ENCODE measurements at regions not wholly inside any gene's neighbourhood (a gene's known extent, or its start where the extent isn't known, plus 50 kb on each side); places are given as distances from the start of the nearest gene placed in this dataset.

DNA sequence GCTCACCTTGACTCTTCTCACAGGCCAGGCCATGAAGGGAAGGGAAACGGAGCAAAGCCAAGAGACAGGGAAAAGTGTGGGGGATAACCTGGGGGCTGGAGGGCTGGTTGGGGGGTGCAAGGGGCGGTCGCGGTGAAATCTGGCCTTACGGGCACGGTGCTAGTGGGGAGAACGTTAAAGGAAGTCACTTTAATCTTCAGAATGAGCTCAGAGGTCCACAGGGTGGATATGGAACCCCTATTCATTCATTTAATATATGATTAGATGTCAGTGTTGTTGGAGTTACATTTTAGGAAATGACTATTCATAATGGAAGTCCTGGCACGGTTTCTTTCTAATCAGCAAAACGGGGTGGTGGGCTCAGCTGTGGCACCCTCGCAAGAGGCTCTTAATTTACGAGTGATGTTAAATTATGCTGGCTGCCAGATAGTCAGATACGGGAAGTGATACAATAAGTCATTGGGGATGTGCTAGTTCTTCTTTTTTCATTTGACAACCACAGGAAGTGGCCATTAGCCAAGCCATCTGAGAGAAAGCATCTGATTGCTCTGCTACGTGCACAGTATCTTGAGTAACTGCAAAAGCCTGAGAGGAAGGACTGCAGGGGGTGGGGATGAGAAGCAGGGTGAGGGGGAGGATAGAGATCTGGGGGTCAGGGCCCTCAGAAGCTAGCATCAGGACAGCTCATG is 253.0 kb downstream of the QKI start:
- peak; percentile 78 for DNase-seq

DNA sequence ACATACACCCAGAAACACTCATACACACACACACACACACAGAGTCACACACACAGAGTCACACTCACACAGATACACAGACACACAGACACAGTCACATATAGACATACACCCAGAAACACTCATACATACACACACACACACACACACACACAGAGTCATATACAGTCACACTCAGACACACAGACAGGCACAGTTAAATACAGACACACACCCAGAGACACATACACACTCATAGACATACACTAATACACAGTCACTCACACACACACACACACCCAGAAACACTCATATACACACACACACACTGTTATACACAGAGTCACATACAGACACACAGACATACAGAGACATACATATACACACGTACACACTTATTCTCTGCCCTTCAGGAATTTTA is 250.9 kb downstream of the QKI start:
- DNase-seq = no peak

DNA sequence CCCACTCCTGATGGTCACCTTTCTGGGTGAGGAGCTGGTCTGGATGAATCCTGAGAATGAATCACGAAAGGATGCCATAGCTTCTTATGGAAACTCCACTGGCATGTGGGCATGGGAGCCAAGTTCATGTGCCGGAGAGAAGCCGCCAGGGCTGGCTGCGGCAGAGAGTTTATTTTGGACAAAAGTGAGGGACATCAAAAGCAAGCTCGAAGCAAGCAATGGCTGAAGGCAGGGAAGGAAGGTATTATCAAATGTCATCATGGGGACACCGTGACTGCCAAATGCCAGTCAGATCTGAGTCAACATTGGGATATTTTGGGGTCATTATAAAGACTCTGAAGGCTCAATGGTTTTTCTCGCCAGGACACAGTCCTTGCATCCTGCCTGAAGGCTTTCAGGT is 249.1 kb downstream of the QKI start:
- DNase-seq = no peak

DNA sequence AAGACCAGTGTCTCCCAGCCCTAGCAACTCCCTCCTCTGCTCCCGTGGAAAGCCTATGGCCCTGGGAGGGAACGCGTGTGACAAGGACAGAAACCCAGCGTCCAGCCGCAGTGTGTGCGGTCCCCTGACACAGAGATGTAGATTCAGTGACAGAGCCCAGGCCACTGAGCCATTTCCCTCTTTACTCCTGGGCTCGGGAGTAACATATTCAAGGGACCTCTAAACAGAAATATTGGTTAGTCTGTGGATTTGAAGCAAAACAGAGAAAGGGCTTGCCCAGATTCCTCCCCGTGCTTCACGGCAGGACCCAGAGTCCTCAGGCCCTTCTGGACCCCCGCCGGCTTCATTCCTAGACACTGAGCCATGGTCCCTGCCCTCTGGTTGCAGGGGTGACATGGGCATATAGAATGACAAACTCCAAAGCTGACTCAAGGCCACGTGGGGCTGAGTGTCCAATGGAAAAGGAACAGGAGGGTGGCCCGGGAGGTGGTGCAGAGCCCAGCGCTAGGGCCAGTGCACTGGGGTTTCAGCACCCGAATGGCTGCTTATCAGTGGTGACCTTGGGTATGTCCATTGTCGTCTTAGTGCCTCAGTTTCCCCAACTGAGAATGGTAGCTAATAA is 248.2 kb downstream of the QKI start:
- DNase-seq = no peak

DNA sequence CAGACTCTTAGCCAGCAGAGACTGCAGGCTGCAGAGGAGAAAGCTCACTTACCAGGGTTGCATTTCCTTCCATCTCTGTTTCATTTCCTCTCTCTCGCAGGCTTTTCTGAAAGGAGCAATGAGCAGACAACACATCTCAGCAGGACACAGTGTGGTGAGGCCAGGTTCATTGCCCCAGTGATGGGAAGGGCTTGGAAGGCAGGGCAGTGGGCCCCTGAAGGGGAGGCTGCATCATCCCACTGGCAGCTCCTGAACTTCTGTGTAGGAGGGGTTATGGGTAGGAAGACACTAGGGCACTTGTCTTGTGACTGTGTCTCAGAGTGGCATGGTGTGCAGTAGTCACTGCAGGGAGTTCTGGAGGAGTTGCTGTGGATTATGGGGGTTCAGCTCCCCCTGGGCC is 246.8 kb downstream of the QKI start:
- DNase-seq = no peak

DNA sequence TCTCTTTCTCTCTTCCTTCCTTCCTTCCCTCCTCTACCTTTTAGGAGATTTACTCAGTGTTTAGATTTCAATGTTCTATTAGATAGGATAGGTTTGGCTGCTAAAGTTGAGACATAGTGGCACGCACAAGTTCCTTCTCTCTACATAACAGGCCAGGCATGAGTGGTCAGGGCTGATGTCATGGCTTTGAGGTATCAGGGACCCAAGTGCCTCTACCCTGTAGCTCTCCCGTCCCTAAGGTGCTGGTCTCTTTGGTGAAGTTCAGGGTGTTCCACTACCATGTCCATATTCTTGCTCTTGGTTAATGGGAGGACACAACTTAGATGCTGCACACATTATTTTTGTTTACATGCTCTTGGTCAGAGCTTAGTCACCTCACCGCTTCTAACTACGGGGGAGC is 245.3 kb downstream of the QKI start:
- DNase-seq = no peak

DNA sequence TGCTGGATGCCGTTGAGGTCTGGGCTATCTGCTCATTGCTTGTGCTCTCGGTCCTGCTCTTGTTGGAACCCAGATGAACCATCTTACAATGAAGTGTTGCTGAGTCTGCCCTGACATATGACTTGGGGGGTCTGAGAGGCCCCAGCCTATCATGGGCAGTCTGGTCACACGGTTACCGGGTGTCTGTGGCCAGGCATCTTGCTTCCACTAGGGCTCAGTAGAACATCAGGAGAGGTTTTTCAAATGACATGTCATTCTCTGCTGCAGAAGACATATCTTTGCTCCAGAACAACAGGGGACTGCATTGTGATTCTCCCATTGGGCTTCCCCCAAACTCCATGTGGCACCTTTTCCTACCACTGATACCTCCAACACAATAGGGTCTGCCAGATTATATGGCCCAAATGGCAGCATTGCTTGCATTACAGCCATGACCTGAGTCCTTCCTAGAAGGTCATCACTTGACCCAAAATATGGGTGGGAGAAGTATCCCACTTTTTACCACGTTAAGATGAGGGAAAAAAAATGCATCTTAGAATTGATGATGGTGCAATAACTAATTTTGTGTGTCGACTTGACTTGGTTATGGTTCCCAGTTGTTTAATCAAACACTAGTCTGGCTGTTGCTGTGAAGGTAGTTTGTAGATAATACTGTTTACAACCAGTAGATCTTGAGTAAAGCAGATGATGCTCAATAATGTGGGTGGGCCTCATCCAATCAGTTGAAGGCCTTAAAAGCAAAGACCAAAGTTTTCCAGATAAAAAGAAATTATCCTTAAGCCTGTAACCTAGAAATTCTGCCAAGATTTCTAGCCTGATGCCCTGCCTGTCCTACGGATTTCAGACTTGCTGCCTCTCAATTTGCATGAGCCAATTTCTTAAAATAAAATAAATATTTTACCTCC is 241.0 kb downstream of the QKI start:
- no peak for DNase-seq

DNA sequence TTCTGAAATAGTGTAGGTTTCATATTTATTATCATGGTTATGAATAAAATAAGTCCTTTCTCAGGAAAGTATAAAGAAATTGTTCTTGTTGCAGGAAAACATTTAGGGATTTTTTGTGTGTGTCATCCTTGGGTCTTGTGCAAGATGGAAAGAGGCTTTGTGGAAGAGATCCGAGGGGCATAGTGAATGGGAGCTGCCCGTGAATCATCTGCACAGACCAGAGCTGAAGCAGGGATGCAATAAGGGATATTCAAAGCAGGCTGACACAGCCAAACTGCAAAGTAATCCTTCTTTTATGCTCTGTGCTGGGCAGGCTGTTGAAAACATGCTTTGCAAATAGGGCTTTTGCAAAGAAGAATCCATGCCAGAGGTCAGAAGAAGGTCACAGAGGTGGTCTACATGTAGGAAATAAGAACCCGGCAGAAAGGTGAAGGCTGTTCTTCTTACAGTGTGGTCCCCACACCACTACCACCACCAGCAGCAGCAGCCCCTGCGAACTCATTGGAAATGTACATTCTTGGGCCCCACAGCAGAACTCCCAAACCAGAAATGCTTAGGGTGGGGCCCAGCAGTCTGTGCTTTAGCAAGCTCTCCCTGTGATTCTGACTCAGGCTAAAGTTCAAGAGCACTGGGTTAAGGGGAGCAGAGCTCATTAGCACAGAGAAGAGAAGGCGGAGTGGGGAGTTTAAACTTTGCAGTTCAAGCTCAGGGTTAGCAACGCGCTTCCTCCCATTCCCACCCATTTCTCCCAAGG is 237.6 kb downstream of the QKI start:
- DNase-seq = no peak

DNA sequence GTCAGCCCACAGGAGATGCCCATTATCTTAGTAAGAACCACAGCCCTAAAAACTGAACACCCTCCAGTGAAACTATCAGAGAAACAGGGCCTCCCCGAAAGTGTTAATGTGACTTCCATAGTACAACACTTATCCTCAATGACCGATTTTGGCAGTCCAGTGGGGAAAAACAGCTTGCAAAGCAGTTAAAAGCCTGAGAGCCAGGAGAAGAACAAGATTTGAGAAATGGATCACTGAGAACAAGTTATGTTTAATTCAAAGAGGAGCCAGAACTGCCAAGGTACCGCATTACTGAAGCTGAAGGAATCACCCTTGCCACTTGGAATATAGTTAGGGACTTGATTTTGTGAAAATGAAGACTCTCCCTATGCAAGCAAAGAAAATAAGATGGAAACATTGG is 236.9 kb downstream of the QKI start:
- no peak for DNase-seq

DNA sequence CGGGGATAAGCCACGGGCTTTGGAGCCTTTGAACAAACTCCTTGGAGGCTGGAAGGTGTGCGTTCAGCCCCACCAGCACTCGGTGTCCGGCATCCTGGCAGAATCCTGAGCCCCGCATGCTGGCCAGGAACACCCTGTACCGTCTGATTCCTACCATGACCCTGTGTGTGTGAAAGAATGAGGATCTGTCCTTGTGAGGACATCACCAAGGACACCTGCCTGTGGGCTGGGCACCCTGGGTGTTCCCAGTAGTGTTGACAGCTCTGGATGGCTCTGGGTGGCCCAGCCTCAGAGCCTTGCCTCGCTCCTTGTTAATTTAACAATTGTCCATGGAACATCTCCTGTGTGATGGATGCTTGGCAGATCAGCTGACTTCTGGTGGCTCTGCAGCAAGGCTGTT is 234.3 kb downstream of the QKI start:
- no peak for DNase-seq

DNA sequence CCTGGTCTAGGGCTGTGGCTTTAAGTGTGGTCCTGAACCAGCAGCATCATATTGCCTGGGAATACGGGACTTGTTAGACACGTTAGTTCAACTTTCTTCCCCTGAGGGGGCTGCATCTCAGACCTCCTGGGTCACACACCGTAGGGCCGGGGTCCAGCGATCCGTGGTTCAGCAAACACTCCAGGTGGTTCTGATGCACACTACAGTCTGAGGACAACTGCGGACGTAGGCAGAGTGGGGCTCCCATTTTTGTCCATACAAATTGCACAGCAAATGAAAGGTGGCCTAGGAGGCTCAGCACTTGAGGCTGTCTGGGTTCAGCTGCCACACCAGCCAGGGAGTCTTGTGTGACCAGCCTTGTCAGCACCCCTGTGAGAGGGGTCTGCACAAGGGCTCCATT is 233.1 kb downstream of the QKI start:
- DNase-seq = no peak

DNA sequence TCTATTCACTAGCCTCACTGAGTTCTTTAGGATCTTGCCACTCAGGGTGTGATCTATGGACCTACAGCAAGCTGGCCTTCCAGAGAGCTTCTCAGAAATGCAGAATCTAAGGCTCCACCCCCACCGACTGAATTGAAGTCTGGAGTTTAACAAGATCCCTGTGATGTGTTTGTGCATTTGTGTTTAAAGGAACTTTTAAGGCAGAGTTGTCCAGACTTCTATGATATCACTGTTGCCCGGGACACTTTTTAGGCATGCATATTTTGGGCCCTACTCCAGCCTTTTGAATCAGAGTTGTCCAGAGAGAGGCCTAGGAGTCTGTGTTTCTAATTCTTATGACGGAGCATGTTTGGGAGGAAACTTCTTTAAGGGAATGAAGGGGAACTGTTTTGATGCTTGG is 232.3 kb downstream of the QKI start:
- no peak for DNase-seq

DNA sequence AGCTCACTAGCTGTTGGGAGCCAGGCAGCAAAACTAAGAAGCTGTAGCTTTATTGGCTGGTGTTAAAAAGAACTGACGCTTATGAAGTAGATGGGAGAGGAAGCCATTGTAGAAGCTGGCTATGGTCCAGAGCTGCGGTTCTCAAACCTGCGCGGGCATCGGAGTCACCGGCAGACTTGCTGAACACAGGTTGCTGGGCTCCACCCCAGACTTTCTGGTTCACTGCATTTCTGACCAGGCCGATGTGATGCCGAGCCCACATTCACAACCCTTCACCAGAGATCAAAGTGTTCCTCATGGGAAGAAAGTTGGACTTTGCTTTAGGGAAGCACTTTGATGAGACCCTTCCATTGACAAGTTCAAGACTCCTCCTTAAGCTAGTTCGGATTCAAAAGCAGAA is 231.6 kb downstream of the QKI start:
- no peak for DNase-seq

DNA sequence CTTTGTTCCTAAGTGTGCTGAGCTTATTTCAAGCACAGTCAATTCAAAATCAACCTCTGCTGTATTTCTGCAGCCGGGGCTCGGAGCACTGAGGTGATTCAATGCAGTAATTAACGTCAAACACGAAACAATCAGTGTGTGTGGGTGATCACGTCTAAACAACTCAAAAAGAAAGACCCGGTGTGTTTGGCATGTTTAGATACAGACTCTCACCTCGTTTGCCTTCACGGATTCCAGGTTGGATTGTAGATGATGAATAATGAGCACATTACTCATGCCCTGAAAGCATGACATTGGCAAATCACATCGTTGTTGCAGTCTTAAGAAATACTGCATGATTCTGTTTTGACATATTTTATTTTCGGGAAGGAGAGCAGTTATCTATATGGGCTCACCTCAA is 231.0 kb downstream of the QKI start:
- DNase-seq = no peak

DNA sequence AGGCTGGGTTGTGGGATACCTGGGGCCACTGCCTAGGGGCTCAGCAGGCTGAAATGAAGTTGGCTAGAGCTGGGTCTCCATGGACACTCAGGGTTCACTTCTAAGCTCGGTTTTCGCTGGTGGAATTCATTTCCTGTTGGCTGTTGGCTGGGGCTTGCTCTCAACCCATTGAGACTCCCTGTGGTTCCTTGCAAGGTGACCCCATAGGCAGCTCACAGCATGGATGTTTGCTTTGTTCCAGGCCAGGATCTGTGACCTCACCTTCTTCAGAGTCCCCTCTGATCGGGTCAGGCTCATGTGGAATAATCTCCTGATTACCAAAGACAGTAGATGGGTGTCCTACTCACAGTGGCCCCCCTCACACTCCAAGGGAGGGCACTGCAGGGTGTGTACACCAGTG is 229.3 kb downstream of the QKI start:
- DNase-seq = no peak

DNA sequence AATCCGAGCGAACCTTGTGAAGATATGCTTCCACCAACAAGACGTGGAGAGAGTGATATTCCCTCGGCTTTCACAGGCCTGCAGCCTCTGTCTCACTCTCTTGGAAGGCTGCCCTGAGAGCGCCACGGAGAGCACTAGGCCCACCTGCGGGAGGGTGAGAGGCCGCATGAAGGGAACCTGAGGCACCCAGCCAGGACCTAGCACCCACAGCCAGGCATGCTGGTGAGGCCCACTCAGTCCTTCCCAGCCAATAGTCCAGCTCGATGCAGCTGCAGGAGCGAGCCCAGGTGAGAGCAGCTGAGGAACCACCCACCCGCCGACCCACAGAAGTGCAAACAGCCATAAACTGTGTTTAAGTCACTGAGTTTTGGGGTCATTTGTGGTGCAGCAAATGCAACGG is 227.2 kb downstream of the QKI start:
- no peak for DNase-seq

DNA sequence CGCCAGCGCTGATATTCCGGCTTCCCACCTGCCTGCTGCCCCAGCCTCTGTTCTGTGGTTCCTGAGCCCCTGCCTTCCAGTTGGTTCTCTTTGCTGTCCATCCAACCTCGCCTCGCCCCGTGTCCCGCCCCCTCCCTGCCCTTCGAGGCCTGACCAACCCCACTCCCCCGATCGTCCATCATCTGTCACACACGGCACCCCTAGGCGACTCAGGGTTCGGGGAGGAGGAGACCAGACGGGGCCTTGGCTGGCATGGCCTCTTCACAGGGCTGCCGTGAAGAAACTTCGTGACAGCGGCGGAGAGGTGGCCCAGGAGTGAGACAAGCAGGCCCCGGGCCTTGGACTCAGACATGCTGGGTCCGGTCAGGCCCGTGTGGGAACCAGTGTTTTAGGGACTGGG is 226.1 kb downstream of the QKI start:
- DNase-seq = no peak

DNA sequence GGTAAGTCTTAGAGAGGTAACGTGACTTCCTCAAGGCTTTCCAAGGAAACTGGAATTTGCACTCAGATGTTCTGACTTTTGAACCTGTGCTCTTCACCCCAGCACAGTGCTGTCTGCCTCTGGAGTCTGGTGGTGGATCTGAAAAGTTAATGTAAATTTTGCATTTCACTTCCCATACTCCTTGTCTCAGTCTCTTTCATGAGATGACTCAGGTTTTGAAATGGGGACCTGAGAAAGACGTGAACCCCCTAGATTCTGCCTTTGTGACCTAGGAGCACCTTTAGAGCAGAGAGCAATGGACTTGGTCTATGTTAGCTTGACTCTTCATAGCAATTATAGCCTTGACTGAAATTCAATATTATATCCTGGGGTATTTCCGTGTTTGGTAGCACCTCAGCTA is 223.0 kb downstream of the QKI start:
- DNase-seq = no peak

DNA sequence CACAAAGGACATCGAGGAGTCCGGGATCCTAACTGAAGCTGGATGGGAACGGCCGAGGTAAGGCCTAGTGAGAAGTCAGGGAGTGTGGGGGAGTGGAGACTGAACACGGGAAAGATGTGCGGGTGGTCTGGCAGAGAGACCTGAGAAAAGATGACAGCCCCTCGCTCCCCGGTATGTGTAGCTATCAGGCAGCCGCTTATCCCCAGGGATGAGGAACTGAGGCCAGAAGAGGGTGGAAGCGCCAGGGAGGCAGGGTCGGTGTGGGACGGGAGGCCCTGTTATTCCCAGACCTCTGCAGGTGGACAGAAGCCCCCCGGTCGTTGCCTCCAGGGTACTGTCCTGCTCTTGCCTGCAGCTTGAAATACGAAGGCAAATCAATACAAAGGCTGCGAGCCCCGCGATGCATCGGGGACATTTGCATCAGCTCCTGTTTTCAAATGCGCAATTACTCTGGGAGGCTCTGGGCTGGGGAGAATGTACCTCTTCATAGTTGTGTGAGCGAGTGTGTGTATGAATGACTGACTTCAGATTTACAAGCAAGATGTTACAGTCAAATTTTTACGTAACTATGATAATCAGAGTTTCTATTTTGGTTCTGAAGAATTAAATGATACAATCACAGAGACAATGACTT is 221.3 kb downstream of the QKI start:
- no peak for DNase-seq

DNA sequence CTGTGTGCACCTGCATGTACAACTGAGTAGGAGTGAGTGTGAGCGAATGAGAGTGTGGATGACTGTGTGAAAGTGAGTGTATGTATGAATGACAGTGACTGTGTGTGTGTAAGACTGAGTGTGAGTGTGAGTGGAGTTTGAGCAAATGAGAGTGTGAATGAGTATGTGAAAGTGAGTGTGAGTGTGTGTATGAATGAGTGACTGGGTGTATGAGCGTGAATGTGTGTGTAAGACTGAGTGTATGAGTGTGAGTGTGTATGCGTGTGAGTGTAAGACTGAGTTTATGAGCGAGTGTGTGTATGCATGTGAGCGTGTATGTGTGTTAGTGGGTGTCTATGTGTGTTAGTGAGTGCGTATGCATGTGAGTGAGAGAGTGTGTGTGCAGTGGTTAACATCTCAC is 220.8 kb downstream of the QKI start:
- DNase-seq = no peak

DNA sequence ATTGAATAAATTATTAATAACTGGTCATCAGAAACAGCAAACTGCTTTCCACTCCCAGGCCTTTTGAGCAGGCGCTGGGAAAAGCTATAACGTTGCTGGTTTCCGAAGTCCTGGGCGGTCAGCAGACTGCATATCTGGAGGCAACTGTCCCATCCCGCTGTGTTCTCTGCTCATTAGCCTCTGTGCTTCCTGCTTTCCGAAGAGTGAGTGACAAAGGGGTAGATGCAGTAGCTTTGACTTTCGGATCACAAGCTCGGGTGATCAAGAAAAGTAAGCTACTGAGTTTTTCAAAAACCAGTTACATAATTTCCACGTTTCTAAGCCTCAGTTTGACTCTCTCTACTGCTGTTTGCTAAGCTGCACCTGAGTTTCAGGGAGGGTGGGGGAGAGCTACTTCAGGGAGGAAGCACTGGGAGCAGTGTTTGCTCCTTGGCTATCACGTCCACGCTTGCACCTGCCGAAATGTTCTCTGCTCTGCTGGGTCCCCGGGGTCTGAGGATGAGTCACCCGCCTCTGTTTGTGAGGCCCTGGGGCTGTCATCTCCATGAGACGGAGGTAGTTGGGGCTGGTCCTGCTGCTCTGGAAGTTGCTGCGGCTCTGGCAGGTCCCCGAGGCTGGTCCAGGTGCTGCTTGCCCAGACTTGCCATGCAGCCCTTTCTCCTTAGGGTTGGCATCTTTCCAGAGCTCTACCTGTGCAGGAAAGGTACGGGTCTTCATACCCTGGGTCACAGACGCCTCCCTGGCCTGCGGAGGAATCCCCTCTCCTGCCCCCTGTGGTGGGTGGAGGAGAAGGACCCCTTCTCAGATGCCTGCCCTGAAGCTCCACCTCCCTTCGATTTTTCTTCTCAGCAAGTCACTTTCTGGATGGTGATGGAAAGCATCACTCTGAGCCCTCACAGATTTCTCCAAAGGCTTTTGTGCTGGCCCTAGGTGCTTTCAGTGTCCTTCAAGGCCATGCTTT is 220.0 kb downstream of the QKI start:
- DNase-seq = no peak

DNA sequence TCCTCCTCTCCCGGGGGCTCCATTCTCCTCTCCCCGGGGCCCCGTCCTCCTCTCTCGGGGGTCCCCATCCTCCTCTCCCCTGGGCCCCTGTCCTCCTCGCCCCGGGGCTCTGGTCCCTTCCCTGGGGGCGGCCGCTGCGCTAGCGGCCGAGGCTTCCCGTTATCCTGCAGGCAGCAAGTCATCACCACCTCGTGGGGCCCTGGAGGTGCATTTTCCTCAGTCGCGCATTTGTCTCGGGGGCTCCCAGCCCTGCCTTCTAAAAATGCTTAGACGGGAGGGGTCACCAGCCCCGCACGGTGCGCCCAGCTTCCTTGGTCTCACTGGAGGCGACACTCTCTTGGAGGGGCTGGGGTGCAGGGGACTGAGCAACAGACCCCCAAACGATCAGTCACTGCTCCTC is 216.5 kb downstream of the QKI start:
- DNase-seq = no peak

Data from hematopoietic multipotent progenitor cell treated with erythropoietin and hydrocortisone succinate and interleukin-3 and kit ligand, for 6 days (in vitro differentiated cells).